HepG2 (cell line): ENCODE measurements at regions not wholly inside any gene's neighbourhood (a gene's known extent, or its start where the extent isn't known, plus 50 kb on each side); places are given as distances from the start of the nearest gene placed in this dataset.

Experiments
- ATAC-seq: fragments of 200-7000 bp; cut with Tn5 transposase; 3 replicates; pipeline ENCODE4 v1.9.1; 2020; ENCODE audit warnings: mild to moderate bottlenecking, moderate library complexity
- BruUV-seq: library from RNA; stranded (reverse); fragments of 400-500 nt; replicated peaks from 2 replicates; lab custom pipeline; 2021; lab: Mats Ljungman, UMichigan
- CTCF ChIA-PET: fragments of 300-600 bp; formaldehyde crosslinking; extraction: SDS; loops from one replicate; lab custom pipeline; 2021; ENCODE audit warnings: low total read pairs, inconsistent platforms, low intra/inter-chr PET ratio; lab: Yijun Ruan, JAX
- POLR2A ChIA-PET: fragments of 350-600 bp; sonication (Branson Sonifier 250); formaldehyde crosslinking; loops from one replicate; lab custom pipeline; 2020; ENCODE audit warnings: antibody characterized with exemption, inconsistent platforms; lab: Yijun Ruan, JAX
- DNase-seq: peaks from one replicate; pipeline ENCODE4 v3.0.0-alpha.2; 2015; ENCODE audit warnings: low spot score
- FAIRE-seq: peaks from 3 replicates; lab custom pipeline; 2011; peaks lifted over from hg19 to GRCh38; lab: Jason Lieb, UNC
- H2AFZ ChIP-seq: one replicate; pipeline ENCODE4 v1.6.1; 2011; ENCODE audit warnings: low read length, inconsistent platforms
- H3K27ac ChIP-seq: fragments of 300-600 bp; 3 replicates; pipeline ENCODE4 v1.8.0; 2011; ENCODE audit warnings: mixed run types, mild to moderate bottlenecking, mixed read lengths, low read length, inconsistent platforms; ENCODE audit not compliant: insufficient read depth; ENCODE audit errors: extremely low read length
- H3K27me3 ChIP-seq, 2 experiments: fragments of 200-600 bp in 1 of 2; 2 replicates in 1 of 2; 3 replicates in 1 of 2; pipeline versions ENCODE4 v1.6.0 to v1.8.0; 2011; ENCODE audit warnings: low read length in 2 of 2, mild to moderate bottlenecking in 2 of 2, moderate library complexity in 2 of 2, inconsistent platforms in 1 of 2; ENCODE audit not compliant: insufficient read depth in 2 of 2, control insufficient read depth in 1 of 2
- H3K36me3 ChIP-seq, 2 experiments: fragments of 200-600 bp in 1 of 2; replicated peaks in 1 of 2; 2 replicates in 1 of 2; 3 replicates in 1 of 2; pipeline versions ENCODE4 v1.5.1 to v1.8.0; 2011; ENCODE audit warnings: low read length in 2 of 2, inconsistent platforms in 1 of 2; ENCODE audit not compliant: insufficient read depth in 2 of 2, control insufficient read depth in 1 of 2
- H3K4me1 ChIP-seq: 2 replicates; pipeline ENCODE4 v1.5.1; 2012; ENCODE audit warnings: low read length, inconsistent platforms; ENCODE audit not compliant: insufficient read depth
- H3K4me2 ChIP-seq: 2 replicates; pipeline ENCODE4 v1.6.0; 2011; ENCODE audit warnings: low read depth, low read length, inconsistent platforms
- H3K4me3 ChIP-seq, 3 experiments: fragments of 200-600 bp in 1 of 3; sonication (generic), shearing (Covaris generic) in 1 of 3; replicated peaks in 1 of 3; 2 replicates each; pipeline ENCODE4 v1.5.1; 2011 to 2016; ENCODE audit warnings: low read length in 3 of 3, inconsistent platforms in 2 of 3, low read depth in 2 of 3, mild to moderate bottlenecking in 2 of 3, control low read depth in 1 of 3, mixed read lengths in 1 of 3; ENCODE audit not compliant: insufficient read depth in 1 of 3
- H3K79me2 ChIP-seq: one replicate; pipeline ENCODE4 v1.6.1; 2011; ENCODE audit warnings: low read length, inconsistent platforms; ENCODE audit not compliant: insufficient read depth
- H3K9ac ChIP-seq: 2 replicates; pipeline ENCODE4 v1.6.0; 2011; ENCODE audit warnings: mild to moderate bottlenecking, low read depth, low read length, inconsistent platforms; ENCODE audit not compliant: insufficient read depth
- H3K9me3 ChIP-seq: 2 replicates; pipeline ENCODE4 v1.5.1; 2012; ENCODE audit warnings: mild to moderate bottlenecking, low read length
- H4K20me1 ChIP-seq: 2 replicates; pipeline ENCODE4 v1.6.0; 2011; ENCODE audit warnings: inconsistent platforms, mild to moderate bottlenecking, low read length, moderate library complexity; ENCODE audit not compliant: insufficient read depth
- HMGA1 ChIP-seq: sonication (generic); formaldehyde crosslinking; conservative IDR thresholded peaks from 2 replicates; pipeline ENCODE4 v1.4.0; 2020; ENCODE audit warnings: missing genetic modification reagents
- MAFF ChIP-seq: IDR thresholded peaks from 2 replicates; pipeline ENCODE4 v1.6.1; 2011; ENCODE audit warnings: low read depth, low read length, improper control_type of control experiment
- MAFK ChIP-seq, 2 experiments: IDR thresholded peaks in 1 of 2; conservative IDR thresholded peaks in 1 of 2; 2 replicates each; pipeline ENCODE4 v1.6.1; 2011; ENCODE audit warnings: improper control_type of control experiment in 2 of 2, low read length in 2 of 2
- MEIS1 ChIP-seq: sonication (generic); formaldehyde crosslinking; IDR thresholded peaks from 2 replicates; pipeline ENCODE4 v1.9.0; 2021; ENCODE audit warnings: mild to moderate bottlenecking, missing genetic modification reagents, moderate library complexity, borderline replicate concordance
- PAF1 ChIP-seq: IDR thresholded peaks from 2 replicates; pipeline ENCODE4 v1.6.1; 2016; ENCODE audit warnings: missing genetic modification reagents, missing compliant biosample characterization
- ZNF607 ChIP-seq: sonication (generic); formaldehyde crosslinking; IDR thresholded peaks from 2 replicates; pipeline ENCODE4 v1.5.1; 2020; ENCODE audit warnings: missing genetic modification reagents, mild to moderate bottlenecking, borderline replicate concordance
- WGBS: methylation state at CpG from one replicate; pipeline ENCODE4 v1.1.6; 2017; ENCODE audit warnings: low lambda C conversion rate; 5-methylcytosine and 5-hydroxymethylcytosine counted together
- in situ Hi-C: cut with HindIII; loops from 2 replicates; pipeline ENCODE4 v1.10.0; 2017; ENCODE audit warnings: low pct_unique_long_range_greater_than_20kb; ENCODE audit not compliant: extremely low pct_ligation_motif_present
- intact Hi-C: fragments of 100-400 bp; cut with micrococcal nuclease; formaldehyde crosslinking; loops from one replicate; pipeline ENCODE4 v1.10.0; 2022; ENCODE audit not compliant: unreplicated experiment
- TF ChIP-seq, protein P1 (sequence below): sonication (generic); formaldehyde crosslinking; conservative IDR thresholded peaks from 2 replicates; pipeline ENCODE4 v1.8.0; 2022; ENCODE audit warnings: low read depth, missing genetic modification reagents
- TF ChIP-seq, protein P2 (sequence below): sonication (generic); formaldehyde crosslinking; IDR thresholded peaks from 2 replicates; pipeline ENCODE4 v1.5.1; 2020; ENCODE audit warnings: mild to moderate bottlenecking, missing genetic modification reagents, moderate library complexity
- TF ChIP-seq, protein P3 (sequence below): sonication (generic); formaldehyde crosslinking; IDR thresholded peaks from 2 replicates; pipeline ENCODE4 v1.4.0; 2020; ENCODE audit warnings: mild to moderate bottlenecking, low read depth, missing genetic modification reagents

DNA sequence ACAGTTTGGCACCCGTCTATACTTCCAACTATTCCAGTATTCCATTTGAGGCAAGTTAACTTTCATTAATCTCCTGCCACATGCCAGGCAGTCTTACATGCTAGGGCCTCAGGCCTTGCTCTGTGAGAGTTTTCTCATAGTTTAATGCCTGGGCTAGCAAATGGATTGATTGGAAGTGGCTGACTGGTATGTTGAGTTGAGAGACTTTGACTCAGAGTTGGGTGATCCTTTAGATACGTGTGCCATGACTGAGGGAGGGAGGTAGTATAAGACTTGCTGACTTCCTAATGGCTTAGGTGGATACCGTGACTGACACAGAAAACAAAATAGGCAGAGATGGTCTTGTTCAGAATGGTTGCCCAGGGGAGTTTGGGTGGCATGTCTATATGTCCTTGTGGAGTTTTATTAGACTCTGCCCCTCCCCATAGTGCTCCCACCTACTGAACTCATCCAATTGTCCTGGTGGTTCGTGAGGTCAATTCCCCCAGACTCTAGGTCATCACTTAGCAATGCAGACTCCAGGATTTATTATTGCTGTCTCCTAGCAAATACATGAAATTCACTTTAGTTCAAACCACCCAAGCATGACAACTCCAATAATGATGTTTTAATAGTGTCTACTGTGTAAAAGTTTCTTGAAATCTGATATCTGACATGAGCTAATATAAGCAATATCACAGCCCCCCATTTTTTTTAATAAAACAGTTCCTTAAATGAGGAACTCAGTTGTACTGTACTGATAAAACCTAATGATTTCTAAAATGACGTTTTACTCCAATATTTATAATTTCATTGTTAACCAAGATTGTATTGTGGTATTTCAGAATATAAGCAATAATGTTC lies 413.9 kb upstream of the MDFIC2 start (continued):
- TF ChIP-seq, protein P1, sequence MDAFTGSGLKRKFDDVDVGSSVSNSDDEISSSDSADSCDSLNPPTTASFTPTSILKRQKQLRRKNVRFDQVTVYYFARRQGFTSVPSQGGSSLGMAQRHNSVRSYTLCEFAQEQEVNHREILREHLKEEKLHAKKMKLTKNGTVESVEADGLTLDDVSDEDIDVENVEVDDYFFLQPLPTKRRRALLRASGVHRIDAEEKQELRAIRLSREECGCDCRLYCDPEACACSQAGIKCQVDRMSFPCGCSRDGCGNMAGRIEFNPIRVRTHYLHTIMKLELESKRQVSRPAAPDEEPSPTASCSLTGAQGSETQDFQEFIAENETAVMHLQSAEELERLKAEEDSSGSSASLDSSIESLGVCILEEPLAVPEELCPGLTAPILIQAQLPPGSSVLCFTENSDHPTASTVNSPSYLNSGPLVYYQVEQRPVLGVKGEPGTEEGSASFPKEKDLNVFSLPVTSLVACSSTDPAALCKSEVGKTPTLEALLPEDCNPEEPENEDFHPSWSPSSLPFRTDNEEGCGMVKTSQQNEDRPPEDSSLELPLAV (CRISPR knock-in tag) = no peak
- TF ChIP-seq, protein P2, sequence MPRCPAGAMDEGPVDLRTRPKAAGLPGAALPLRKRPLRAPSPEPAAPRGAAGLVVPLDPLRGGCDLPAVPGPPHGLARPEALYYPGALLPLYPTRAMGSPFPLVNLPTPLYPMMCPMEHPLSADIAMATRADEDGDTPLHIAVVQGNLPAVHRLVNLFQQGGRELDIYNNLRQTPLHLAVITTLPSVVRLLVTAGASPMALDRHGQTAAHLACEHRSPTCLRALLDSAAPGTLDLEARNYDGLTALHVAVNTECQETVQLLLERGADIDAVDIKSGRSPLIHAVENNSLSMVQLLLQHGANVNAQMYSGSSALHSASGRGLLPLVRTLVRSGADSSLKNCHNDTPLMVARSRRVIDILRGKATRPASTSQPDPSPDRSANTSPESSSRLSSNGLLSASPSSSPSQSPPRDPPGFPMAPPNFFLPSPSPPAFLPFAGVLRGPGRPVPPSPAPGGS (CRISPR knock-in tag) = no peak

GRCh38 chr3:70722018-70722417 lies 409.6 kb upstream of the MDFIC2 start:
- BruUV-seq = no TSS peak
- Histone ChIP-seq H3K79me2 (no peaks in the 10 kb centered on the region), H3K36me3 (no peaks in the 10 kb centered on the region), H3K9ac (no peak overlapping the region), H3K9me3 (no peaks in the 10 kb centered on the region), H3K27ac (no peak overlapping the region), H3K4me3 (no peak overlapping the region), H3K27me3 (no peaks in the 10 kb centered on the region), H3K4me2 (no peak overlapping the region), H4K20me1 (no peaks in the 10 kb centered on the region), H2AFZ (no peak overlapping the region), H3K4me1 (no peaks in the 10 kb centered on the region)
- ChIA-PET POLR2A (no interaction called here), CTCF (no interaction called here)
- ATAC-seq (no peak), DNase-seq (no peak), FAIRE-seq (no peak)
- WGBS = 6% methylated on average over 1 of the region's 1 CpG
- TF ChIP-seq ZNF607 (no peak), MAFF (peak; percentile 52; the same call in 1 of the 2 replicates), MEIS1 (CRISPR knock-in tag) (no peak), HMGA1 (CRISPR knock-in tag) (no peak), PAF1 (no peak), MAFK (conservative IDR thresholded peaks at IDR 0.05 in 1 of 2, IDR thresholded peaks at IDR 0.05 in 1 of 2; ENCODE audit: low read length in 2 of 2) (peak; percentile 52 to 65)
- TF ChIP-seq, protein P3, sequence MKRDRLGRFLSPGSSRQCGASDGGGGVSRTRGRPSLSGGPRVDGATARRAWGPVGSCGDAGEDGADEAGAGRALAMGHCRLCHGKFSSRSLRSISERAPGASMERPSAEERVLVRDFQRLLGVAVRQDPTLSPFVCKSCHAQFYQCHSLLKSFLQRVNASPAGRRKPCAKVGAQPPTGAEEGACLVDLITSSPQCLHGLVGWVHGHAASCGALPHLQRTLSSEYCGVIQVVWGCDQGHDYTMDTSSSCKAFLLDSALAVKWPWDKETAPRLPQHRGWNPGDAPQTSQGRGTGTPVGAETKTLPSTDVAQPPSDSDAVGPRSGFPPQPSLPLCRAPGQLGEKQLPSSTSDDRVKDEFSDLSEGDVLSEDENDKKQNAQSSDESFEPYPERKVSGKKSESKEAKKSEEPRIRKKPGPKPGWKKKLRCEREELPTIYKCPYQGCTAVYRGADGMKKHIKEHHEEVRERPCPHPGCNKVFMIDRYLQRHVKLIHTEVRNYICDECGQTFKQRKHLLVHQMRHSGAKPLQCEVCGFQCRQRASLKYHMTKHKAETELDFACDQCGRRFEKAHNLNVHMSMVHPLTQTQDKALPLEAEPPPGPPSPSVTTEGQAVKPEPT (CRISPR knock-in tag) = no peak
- in situ Hi-C loops = no loop called here
- intact Hi-C loops = no loop called here
